ENCODE measurements at regions not wholly inside any gene's neighbourhood (a gene's known extent, or its start where the extent isn't known, plus 50 kb on each side); places are given as distances from the start of the nearest gene placed in this dataset.
A peak's percentile ranks its signal among the peaks of the same experiment; 100 is the strongest.

DNA sequence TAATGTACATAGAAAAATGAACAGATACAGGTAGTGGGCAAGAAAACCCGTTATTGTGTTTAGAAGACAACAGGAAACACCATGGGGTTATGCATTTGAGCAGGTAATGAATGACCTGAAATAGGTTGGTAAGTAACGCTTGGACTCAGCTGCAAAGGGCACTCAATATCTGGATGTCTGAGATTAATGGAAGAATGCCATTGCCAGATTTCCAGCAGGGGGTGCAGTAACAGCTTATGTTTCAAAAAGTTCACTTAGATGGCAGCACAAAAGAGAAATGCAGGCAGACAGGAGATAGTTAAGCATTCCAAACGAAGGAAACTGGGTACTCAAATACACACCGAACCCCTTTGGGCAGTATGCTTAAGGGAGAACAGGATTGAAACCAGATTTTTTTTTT lies 285.5 kb upstream of the VLDLR start:
- TF ChIP-seq, protein P1, sequence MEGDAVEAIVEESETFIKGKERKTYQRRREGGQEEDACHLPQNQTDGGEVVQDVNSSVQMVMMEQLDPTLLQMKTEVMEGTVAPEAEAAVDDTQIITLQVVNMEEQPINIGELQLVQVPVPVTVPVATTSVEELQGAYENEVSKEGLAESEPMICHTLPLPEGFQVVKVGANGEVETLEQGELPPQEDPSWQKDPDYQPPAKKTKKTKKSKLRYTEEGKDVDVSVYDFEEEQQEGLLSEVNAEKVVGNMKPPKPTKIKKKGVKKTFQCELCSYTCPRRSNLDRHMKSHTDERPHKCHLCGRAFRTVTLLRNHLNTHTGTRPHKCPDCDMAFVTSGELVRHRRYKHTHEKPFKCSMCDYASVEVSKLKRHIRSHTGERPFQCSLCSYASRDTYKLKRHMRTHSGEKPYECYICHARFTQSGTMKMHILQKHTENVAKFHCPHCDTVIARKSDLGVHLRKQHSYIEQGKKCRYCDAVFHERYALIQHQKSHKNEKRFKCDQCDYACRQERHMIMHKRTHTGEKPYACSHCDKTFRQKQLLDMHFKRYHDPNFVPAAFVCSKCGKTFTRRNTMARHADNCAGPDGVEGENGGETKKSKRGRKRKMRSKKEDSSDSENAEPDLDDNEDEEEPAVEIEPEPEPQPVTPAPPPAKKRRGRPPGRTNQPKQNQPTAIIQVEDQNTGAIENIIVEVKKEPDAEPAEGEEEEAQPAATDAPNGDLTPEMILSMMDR (conservative IDR thresholded peaks at IDR 0.05; ENCODE audit: low read length) = peak; percentile 46
- no peak for TF ChIP-seq EZH2phosphoT487 (IDR thresholded peaks at IDR 0.05; ENCODE audit: borderline replicate concordance)

Data from Loucy (cell line).